Psoas muscle (tissue), 7 donors: ENCODE measurements at regions not wholly inside any gene's neighbourhood (a gene's known extent, or its start where the extent isn't known, plus 50 kb on each side); places are given as distances from the start of the nearest gene placed in this dataset.

ENCODE experiments used
- ATAC-seq, 4 donors: fragments of 200-7000 bp; cut with Tn5 transposase; one replicate each; pipeline ENCODE4 v1.9.1; 2020; ENCODE audit warnings: moderate library complexity in 3 of 4, mild to moderate bottlenecking in 2 of 4
- DNase-seq, 2 donors: peaks; one replicate each; pipeline ENCODE4 v3.0.0-alpha.2; 2020
- H3K27ac ChIP-seq: fragments of 200-600 bp; one replicate; pipeline ENCODE4 v1.8.0; 2022
- H3K27me3 ChIP-seq, 3 donors: fragments of 200-600 bp in 1 of 3; one replicate each; pipeline versions ENCODE4 v1.6.1 to v1.8.0; 2013 to 2022; ENCODE audit warnings: low read length in 2 of 3, mild to moderate bottlenecking in 2 of 3, moderate library complexity in 1 of 3; ENCODE audit not compliant: insufficient read depth in 3 of 3
- H3K36me3 ChIP-seq, 2 donors: fragments of 200-600 bp in 1 of 2; one replicate each; pipeline versions ENCODE4 v1.6.1 to v1.8.0; 2013 to 2022; ENCODE audit warnings: low read depth in 1 of 2, mild to moderate bottlenecking in 1 of 2, moderate library complexity in 1 of 2; ENCODE audit not compliant: insufficient read depth in 1 of 2
- H3K4me1 ChIP-seq: fragments of 200-600 bp; one replicate; pipeline ENCODE4 v1.8.0; 2022
- H3K4me3 ChIP-seq: fragments of 200-600 bp; one replicate; pipeline ENCODE4 v1.8.0; 2022; ENCODE audit warnings: mild to moderate bottlenecking
- H3K9me3 ChIP-seq: fragments of 200-600 bp; one replicate; pipeline ENCODE4 v1.8.0; 2022
- WGBS, 3 donors: extraction: QIAGEN DNeasy Blood & Tissue Kit; methylation state at CpG; one replicate each; pipeline versions ENCODE4 v1.1.6 to v1.1.7; 2013; 5-methylcytosine and 5-hydroxymethylcytosine counted together
- intact Hi-C, 2 donors: fragments of 100-400 bp; cut with DNase I; formaldehyde crosslinking; loops; one replicate each; pipeline versions ENCODE4 v1.11.0 to v1.14.2; 2022
- TF ChIP-seq, protein P1 (sequence below): fragments of 200-600 bp; IDR thresholded peaks from one replicate; pipeline ENCODE4 v1.8.0; 2022; ENCODE audit warnings: antibody characterized with exemption
- donor health status: healthy with polysubstance abuse.
- donor health status: DM: no; HTN: no; CAD: no; lungs with moderate emphysema.
- donor health status: Bipolar disorder and iron deficiency.
- donor health status: healthy.
- donor health status: DM: yes; HTN: yes; CAD: no.
- donor health status: DM: no; HTN: no; CAD: no.
- donor health status: DM: yes; HTN: yes; CAD: no.

DNA sequence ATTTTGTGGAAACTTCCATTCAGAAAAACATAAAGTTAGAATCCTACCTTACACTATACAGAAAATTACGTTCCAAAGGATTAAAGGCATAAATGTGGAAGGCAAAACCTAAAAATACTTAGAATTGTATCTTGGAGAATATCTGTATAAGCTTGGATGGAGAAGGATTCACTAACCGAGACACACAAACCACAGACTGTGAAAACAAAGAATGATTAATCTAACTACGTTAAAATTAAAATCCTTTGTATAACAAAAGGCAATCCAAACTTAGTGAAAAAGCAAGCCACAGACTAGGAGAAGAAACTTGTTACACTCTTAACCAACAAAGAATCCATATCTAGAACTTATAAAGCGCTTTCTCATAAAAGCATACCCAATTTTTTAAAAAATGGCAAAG lies 678.8 kb downstream of the INHBA start:
- intact Hi-C loops: no loop called here
- TF ChIP-seq, protein P1, sequence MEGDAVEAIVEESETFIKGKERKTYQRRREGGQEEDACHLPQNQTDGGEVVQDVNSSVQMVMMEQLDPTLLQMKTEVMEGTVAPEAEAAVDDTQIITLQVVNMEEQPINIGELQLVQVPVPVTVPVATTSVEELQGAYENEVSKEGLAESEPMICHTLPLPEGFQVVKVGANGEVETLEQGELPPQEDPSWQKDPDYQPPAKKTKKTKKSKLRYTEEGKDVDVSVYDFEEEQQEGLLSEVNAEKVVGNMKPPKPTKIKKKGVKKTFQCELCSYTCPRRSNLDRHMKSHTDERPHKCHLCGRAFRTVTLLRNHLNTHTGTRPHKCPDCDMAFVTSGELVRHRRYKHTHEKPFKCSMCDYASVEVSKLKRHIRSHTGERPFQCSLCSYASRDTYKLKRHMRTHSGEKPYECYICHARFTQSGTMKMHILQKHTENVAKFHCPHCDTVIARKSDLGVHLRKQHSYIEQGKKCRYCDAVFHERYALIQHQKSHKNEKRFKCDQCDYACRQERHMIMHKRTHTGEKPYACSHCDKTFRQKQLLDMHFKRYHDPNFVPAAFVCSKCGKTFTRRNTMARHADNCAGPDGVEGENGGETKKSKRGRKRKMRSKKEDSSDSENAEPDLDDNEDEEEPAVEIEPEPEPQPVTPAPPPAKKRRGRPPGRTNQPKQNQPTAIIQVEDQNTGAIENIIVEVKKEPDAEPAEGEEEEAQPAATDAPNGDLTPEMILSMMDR: no peak
- 88 to 91% (median 91%) methylated on average over 4 of the region's 4 CpGs for WGBS, 3 donors
- Histone ChIP-seq H3K27me3 (no peaks in the 10 kb centered on the region), H3K36me3 (no peaks in the 10 kb centered on the region), H3K4me3 (no peak overlapping the region), H3K27ac (no peak overlapping the region), H3K4me1 (no peaks in the 10 kb centered on the region), H3K9me3 (no peaks in the 10 kb centered on the region)
- DNase-seq (no peak), ATAC-seq (no peak)

DNA sequence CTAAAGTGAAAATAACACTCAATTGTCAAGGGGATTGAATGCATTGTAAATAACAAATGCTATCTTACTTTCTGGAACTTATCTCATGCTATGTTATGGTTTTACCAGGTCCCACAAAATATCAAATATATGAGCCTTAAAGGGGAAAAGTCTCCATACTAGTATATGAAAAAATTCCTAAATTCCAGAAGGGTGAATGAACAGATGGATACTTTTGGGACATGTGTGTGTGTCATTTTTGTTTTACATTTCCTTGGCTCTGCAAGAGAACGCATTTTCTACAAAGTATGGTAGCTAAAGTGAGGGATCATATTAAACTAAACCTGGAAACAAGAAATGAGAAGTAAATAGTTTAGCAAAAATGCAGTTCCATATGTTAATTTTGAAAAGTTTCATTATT lies 682.8 kb downstream of the INHBA start:
- TF ChIP-seq, protein P1: no peak
- WGBS, 3 donors: 83 to 95% (median 93%) methylated on average over 1 of the region's 1 CpG
- no peaks in the 10 kb centered on the region for H3K27me3 ChIP-seq
- no peaks in the 10 kb centered on the region for H3K9me3 ChIP-seq
- intact Hi-C loops: no loop called here
- DNase-seq (no peak), ATAC-seq (no peak)
- H3K4me1 ChIP-seq: no peaks in the 10 kb centered on the region
- no peak overlapping the region for H3K27ac ChIP-seq
- no peak overlapping the region for H3K4me3 ChIP-seq
- no peaks in the 10 kb centered on the region for H3K36me3 ChIP-seq

DNA sequence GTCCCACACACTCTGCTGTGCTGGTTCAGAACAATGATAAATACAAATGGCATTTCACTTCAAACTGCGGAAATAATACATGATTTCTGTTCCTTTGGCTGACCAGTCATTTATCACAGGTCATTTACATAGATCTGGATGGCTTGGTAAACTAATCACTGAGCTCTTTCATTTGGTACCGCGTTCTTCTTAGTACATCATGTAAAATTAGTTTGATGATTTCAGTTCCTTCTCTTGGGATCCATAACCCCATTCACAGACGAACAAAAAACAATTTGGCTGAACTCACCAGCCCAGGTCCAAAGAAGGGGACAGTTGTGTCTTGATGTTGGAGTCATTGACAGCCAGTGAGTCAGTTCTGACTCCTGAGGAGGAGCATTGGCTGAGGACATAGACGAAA lies 689.8 kb downstream of the INHBA start:
- DNase-seq (no peak), ATAC-seq (no peak)
- Histone ChIP-seq H3K36me3 (no peaks in the 10 kb centered on the region), H3K27ac (no peak overlapping the region), H3K4me3 (no peak overlapping the region), H3K4me1 (no peaks in the 10 kb centered on the region), H3K9me3 (no peaks in the 10 kb centered on the region), H3K27me3 (no peaks in the 10 kb centered on the region)
- 65 to 76% (median 69%) methylated on average over 5 of the region's 5 CpGs for WGBS, 3 donors
- intact Hi-C loops: no loop called here
- TF ChIP-seq, protein P1: no peak

DNA sequence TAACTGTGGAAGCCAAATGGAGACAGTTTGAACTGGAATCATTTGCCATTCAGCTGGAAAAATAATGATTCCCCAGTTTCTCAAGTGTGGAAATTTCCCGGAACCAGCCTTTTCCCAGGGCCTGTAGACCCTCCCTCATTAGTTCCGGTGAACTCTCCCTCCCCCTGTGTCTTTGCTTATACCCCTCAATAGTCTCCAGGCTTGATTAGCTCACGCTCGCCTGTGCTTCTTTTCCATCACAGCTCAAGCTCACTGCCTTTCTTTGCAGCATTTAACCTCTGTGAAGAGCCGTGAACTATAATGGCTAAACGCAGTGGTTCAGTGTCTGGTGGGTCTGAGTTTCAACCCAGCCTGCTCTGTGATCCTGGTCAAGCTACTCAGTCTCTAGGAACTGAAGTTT lies 690.8 kb downstream of the INHBA start:
- intact Hi-C loops: no loop called here
- no peaks in the 10 kb centered on the region for H3K9me3 ChIP-seq
- DNase-seq (no peak), ATAC-seq (no peak)
- TF ChIP-seq, protein P1: no peak
- H3K4me3 ChIP-seq: no peak overlapping the region
- WGBS, 3 donors: 49 to 65% (median 61%) methylated on average over 6 of the region's 6 CpGs
- no peaks in the 10 kb centered on the region for H3K4me1 ChIP-seq
- no peak overlapping the region for H3K27ac ChIP-seq
- H3K36me3 ChIP-seq: no peaks in the 10 kb centered on the region
- H3K27me3 ChIP-seq: no peaks in the 10 kb centered on the region

DNA sequence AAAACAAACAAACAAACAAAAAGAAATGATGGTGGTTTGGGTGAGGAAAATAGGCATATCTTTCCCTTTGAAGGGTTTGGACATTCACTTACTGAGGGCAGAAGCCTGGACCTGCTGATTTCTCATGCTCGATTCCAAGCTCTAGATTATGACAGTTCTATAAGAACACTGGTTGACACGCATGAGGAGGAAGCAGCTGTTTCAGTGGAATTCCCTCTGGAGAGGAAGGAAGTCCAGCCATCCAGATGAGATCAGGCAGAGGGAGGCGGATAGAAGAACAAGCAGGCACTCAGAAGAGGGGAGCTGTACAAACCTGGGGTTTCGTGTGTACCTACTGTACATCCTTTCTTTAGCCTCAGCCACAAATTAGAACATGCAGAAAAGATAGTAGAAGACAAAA lies 691.9 kb downstream of the INHBA start:
- 10 to 19% (median 12%) methylated on average over 4 of the region's 4 CpGs for WGBS, 3 donors
- H3K9me3 ChIP-seq: no peaks in the 10 kb centered on the region
- intact Hi-C loops: no loop called here
- no peaks in the 10 kb centered on the region for H3K36me3 ChIP-seq
- H3K4me1 ChIP-seq: no peaks in the 10 kb centered on the region
- H3K27me3 ChIP-seq: no peaks in the 10 kb centered on the region
- TF ChIP-seq, protein P1: no peak
- DNase-seq (no peak), ATAC-seq (peak; percentile 39 to 64 (median 44))
- no peak overlapping the region for H3K27ac ChIP-seq
- no peak overlapping the region for H3K4me3 ChIP-seq
